ENCODE measurements at regions not wholly inside any gene's neighbourhood (a gene's known extent, or its start where the extent isn't known, plus 50 kb on each side); places are given as distances from the start of the nearest gene placed in this dataset.

- TF ChIP-seq CTCF (IDR thresholded peaks at IDR 0.05; ENCODE audit: low read length) (no peak), EZH2 (optimal IDR thresholded peaks at IDR 0.05; ENCODE audit: low read depth, low read length) (no peak), EZH2phosphoT487 (IDR thresholded peaks at IDR 0.05; ENCODE audit: low read length) (no peak)
Observed at GRCh38 chr6:90403489-90404381, 107.1 kb upstream of the BACH2 start.

Measured in MM.1S (cell line).